Limb (tissue), 2 donors: ENCODE measurements at regions not wholly inside any gene's neighbourhood (a gene's known extent, or its start where the extent isn't known, plus 50 kb on each side); places are given as distances from the start of the nearest gene placed in this dataset.
"Not testable (repeated sequence)": the region's sequence is repeated elsewhere in the genome, so short reads cannot be mapped to it uniquely, and the experiment has no call there.

Experiments used
- DNase-seq, 2 donors: peaks; one replicate each; pipeline ENCODE4 v3.0.0-alpha.2; 2016; ENCODE audit errors: extremely low spot score in 2 of 2

DNA sequence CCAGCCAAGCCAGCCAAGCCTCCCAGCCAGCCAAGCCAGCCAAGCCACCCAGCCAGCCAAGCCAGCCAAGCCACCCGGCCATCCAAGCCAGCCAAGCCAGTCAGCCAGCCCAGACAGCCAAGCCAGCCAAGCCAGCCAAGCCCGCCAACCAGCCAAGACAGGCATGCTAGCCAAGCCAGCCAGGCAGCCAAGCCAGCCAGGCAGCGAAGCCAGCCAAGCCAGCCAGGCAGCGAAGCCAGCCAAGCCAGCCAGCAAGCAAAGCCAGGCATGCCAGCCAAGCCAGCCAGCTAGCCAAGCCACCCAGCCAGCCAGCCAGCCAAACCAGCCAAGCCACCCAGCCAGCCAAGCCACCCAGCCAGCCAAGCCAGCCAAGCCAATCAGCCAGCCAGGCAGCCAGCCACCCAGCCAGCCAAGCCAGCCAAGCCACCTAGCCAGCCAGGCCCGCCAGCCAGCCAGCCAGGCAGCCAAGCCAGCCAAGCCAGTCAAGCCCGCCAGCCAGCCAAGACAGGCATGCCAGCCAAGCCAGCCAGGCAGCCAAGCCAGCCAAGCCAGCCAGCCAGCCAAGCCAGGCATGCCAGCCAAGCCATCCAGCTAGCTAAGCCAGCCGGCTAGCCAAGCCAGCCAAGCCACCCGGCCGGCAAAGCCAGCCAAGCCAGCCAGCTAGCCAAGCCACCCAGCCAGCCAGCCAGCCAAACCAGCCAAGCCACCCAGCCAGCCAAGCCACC, 318.5 kb upstream of the PLGLB2 start:
- DNase-seq: not testable (repeated sequence)

- DNase-seq: not testable (repeated sequence)
Measured at GRCh38 chr2:87429931-87430275, 318.0 kb upstream of the PLGLB2 start.

GRCh38 chr2:87431051-87431450, 316.8 kb upstream of the PLGLB2 start:
- not testable (repeated sequence) for DNase-seq

GRCh38 chr2:87432711-87433453, 315.0 kb upstream of the PLGLB2 start:
- DNase-seq: not testable (repeated sequence)

DNA sequence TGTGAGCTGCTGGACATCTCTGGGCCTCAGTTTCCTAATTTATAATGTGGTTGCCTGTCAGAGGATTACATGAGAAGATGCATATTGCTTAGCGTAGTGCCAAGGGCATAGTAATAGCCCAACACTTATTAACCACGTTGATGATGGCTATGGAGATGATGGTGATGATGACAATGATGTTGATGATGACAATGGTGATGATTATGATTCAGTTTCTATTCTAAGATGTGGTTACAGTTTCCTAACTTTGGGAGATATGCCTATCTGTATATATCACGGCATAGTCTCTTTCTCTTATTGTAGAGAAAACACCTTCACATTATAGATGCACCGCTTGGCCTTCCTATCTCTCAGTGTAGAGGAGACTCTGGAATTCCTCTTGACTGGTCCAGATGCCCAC, 311.9 kb upstream of the PLGLB2 start:
- not testable (repeated sequence) for DNase-seq

- not testable (repeated sequence) for DNase-seq
Measured at GRCh38 chr2:87437701-87438260, 310.1 kb upstream of the PLGLB2 start.

DNA sequence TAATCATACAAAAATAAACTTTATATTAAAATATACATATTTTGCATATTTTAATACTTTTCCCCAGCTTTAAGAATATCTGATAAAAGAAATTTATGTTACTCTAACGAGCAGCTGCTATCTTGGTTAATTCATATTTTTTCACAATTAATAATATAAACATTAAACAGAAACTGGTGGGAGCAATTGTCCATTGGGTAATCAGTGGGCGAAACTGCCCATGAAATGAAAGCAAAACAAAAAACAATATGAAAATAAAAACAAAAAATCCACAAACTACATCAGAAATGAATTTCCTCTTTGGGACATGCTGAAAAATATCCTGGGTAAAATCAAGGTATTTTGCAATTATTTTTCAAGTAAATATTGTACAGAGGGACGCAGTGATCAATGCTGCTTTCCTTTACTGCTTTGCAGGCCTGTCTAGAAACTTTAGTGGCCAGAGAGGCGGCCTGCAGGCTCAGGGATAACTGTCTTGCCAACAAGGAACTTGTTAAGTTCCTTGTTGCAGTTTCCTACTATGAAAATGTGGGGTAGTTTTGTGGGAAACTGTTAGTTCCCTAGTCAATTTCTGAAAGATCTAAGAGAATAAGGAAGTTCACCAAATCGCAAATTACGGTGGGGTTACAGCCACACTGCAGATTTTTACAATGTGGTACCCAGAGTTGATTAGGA, 309.0 kb upstream of the PLGLB2 start:
- DNase-seq: not testable (repeated sequence)

DNA sequence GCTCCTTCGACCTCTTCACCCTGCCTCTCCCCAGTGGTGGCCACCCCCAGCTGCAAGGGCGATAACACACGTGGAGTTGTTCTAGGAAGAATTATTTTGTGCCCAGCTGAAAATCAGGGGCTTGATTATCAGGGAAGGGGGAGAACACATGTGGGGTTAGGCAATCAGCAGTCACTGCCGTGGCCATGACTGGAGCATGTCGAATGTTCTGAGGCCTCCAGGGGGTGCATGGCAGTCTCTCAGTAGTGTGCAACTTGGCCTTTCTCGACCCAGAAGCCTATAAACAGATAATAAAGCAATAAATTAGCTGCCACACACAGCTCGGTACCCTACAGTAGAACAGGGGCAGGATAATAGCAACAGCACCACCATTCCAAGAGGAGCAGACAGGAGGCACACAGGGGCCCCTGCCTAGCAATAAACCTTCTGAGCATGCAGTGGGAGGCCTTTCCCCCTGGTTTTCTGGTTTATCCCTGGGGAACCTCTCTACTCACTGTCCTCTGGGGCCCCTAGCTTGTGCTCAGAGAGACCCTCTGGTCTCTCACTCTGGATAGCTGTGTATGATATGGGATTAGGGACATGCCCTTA, 308.2 kb upstream of the PLGLB2 start:
- DNase-seq: not testable (repeated sequence)

DNA sequence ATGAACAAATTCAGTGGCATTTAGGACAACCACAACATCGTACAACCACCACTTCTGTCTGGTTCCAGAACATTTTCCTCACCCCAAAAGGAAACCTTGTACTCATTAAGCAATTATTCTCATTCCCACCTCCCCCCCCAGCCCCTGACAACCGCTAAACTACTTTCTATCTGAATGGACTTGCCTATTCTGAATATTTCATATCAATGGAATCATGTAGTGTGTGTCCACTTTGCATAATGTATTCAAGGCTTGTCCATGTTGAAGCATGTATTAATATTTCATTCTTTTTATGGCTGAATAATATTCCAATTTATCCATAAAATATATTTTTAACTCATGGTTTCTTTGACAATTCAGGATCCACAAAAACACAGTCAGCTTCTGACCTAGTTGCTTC, 307.2 kb upstream of the PLGLB2 start:
- DNase-seq: not testable (repeated sequence)

DNA sequence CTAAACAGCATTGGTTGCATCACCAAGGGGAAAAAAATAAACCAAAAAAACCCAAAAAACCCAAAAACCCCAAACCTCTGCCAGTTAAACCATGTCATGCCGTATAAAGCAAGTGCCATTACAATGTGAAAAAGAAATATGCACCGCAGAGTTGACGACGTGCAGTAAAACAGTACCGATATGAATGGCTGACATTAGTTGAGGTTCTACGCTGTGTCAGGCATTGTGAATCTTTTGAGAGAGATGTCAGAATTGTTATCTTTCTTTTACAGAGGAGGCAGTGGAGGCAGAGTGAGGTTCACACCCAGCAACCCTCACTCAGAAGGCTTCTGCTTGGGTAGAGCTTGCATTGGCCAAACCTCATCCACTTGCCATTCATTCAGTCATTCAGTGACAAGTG, 306.5 kb upstream of the PLGLB2 start:
- not testable (repeated sequence) for DNase-seq

GRCh38 chr2:87442983-87443577, 304.8 kb upstream of the PLGLB2 start:
- DNase-seq: not testable (repeated sequence)

DNA sequence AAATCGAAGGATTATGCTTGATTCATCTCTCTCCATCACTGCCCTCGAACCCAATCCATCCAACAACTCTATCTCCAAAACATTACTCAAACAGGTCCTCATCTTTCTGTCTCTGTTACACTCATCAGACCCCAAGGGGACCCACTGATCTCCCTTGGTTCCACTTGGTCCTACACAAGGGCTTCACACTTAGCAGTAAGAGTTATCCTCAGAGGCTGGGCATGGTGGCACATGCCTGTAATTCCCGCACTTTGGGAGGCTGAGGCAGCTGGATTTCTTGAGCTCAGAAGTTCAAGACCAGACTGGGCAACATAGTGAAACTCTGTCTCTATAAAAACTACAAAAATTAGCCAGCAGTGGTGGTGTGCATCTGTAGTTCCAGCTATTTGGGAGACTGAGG, 302.9 kb upstream of the PLGLB2 start:
- DNase-seq: not testable (repeated sequence)

GRCh38 chr2:87445613-87446312, 302.1 kb upstream of the PLGLB2 start:
- DNase-seq: not testable (repeated sequence)

DNA sequence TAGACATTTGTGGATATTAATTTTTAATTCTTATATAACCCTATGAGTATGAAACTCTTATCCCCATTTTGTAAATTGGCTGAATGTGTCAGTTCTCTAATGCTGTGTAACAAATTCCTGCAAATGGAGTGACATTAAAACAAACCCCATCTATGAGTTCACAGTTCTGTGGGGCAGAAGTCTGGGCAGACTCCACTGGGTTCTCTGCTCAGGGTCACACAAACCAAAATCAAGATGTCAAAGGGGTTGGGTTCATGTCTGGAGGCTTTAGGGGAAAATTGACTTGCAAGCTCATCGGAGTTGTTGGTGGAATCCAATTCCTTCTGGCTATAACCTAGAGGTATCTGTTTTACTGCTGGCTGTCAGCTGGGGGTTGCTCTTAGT, 301.6 kb upstream of the PLGLB2 start:
- not testable (repeated sequence) for DNase-seq

DNA sequence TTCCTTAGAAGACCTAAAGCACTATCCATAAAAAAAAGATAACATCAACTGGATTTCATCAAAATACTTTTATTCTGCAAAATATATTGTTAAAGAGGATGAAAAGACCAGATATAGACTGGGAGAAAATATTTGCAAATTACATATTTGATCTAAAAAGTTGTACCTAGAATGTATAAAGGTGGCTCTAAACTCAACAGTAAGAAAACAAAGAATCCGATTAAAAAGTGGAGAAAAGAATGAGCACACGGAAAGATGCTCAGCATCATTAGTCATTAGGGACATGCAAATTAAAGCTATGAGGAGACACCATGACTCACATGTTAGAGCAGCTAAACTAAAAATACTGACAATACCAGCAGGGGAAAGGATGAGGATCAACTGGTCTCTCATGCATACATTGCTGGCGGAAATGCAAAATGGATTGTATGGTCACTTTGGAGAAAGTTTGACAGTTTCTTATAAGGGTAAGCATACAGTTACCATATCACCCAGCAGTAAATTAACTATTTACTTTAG, 298.4 kb upstream of the PLGLB2 start:
- not testable (repeated sequence) for DNase-seq

GRCh38 chr2:87452193-87452592, 295.7 kb upstream of the PLGLB2 start:
- DNase-seq: not testable (repeated sequence)

GRCh38 chr2:87452861-87453260, 295.0 kb upstream of the PLGLB2 start:
- DNase-seq: peak; percentile 2 to 31

DNA sequence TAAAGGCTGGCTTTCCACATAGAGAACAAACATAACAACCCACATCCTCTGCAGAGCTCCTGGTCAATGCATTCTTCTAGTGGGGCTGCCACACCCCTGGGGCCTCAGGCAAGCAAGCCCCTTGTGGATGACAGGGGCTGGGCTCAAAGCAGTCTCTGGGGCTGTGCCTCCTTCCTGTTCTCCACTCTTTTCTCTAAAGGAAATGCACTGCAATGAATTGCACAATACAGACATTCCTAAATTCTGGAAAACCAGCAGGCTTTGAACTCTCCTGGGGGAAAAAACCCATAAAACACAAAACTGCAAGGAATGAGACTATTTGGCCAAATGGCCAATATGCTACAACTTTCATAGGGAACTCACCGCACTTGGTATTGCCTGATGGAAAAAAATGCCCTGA, 293.9 kb upstream of the PLGLB2 start:
- peak in 1 of 2 donors; percentile 1 for DNase-seq

DNA sequence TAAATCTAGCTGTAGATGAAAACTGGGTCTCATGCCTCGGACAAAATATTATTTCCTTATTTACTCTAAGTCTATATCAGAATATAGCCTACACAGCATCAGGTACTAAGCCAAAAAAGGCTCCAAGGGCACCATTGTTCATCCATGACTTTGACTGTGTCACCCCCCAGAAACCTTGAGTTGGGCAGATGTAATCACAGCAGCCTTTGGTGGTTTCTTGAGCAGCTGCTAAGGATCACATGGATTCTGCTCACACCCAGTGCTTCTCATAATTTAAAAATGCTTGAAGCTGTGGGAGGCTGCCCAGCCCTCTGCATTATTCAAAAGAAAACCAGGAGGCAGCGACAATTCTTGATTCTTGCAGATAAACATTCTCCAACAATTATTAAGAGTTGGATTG, 293.5 kb upstream of the PLGLB2 start:
- not testable (repeated sequence) for DNase-seq

GRCh38 chr2:87455209-87455853, 292.6 kb upstream of the PLGLB2 start:
- not testable (repeated sequence) for DNase-seq
